ENCODE measurements at regions not wholly inside any gene's neighbourhood (a gene's known extent, or its start where the extent isn't known, plus 50 kb on each side); places are given as distances from the start of the nearest gene placed in this dataset.

DNA sequence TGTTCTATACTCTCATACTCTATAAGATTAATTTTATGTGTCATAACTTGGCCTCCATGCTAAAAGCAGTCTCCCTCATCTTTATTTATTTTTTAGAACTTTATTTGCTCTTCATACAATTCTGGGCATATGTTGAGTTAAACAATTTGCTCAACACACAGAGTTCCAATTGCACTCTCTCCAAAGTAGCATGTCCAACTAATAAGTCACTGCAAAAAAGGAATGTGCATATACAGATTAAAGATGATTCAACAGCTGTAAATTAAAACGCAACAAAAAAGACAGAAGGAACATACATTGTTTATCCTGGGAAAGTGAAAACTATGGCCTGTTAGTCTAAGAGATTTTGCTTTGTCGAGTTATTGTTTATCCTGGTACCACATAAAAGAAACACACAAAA, 277.7 kb upstream of the ACVR2A start:
- no peaks in the 10 kb centered on the region for H3K27me3 Mint-ChIP-seq (ENCODE audit: unreplicated experiment)
- DNase-seq (ENCODE audit: extremely low spot score, unreplicated experiment) = no peak
- TF ChIP-seq CTCF (IDR thresholded peaks at IDR 0.05) = no peak

DNA sequence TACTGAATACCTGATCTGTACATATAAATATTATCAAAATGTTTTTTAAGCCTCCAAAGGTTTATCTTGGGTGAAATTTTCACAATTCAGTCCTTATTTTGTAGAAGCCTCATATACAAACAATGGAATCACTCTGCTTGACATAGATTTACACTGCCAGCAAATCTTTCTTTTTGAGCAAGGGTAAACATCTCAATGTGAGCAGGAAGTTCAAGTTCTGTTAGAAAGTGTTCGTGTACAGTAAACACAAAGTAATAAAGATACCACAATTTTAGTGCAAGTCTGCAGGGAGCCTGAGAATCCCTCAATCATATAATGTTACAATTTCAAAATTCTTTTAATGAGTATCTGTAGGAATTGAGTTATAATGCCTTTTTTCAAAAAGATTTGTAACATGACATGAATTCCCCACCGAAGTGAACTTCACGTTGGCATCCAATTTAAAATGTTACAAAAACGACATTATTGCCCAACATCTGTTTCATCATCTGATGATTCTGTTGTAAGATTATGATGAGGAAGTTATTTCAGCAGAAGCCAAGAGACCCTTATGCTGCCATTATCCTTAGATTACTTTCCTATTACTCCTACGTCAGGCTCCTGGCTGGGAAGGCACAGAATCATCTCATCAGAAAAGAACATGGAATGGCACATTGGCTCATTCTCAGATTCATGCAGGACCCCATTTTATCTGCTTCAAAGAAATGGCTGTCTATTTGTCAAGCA, 283.9 kb upstream of the ACVR2A start:
- Mint-ChIP-seq H3K27ac (ENCODE audit: unreplicated experiment) (no peak overlapping the region), H3K4me1 (ENCODE audit: unreplicated experiment) (no peaks in the 10 kb centered on the region), H3K27me3 (ENCODE audit: unreplicated experiment) (no peaks in the 10 kb centered on the region), H3K9me3 (ENCODE audit: unreplicated experiment) (no peaks in the 10 kb centered on the region), H3K36me3 (ENCODE audit: unreplicated experiment) (no peaks in the 10 kb centered on the region), H3K4me3 (ENCODE audit: unreplicated experiment) (no peak overlapping the region)
- TF ChIP-seq CTCF (IDR thresholded peaks at IDR 0.05) = no peak
- DNase-seq (ENCODE audit: extremely low spot score, unreplicated experiment) = no peak

More for the DNA sequence above, 277.7 kb upstream of the ACVR2A start:
- no peaks in the 10 kb centered on the region for H3K36me3 Mint-ChIP-seq (ENCODE audit: unreplicated experiment)
- no peaks in the 10 kb centered on the region for H3K4me1 Mint-ChIP-seq (ENCODE audit: unreplicated experiment)
- no peak overlapping the region for H3K4me3 Mint-ChIP-seq (ENCODE audit: unreplicated experiment)
- H3K27ac Mint-ChIP-seq (ENCODE audit: unreplicated experiment) = no peak overlapping the region
- H3K9me3 Mint-ChIP-seq (ENCODE audit: unreplicated experiment) = peaks cover 4% of the 10 kb centered on the region

- Mint-ChIP-seq H3K4me1 (ENCODE audit: unreplicated experiment) (no peaks in the 10 kb centered on the region), H3K27ac (ENCODE audit: unreplicated experiment) (no peak overlapping the region), H3K4me3 (ENCODE audit: unreplicated experiment) (no peak overlapping the region), H3K9me3 (ENCODE audit: unreplicated experiment) (no peaks in the 10 kb centered on the region), H3K27me3 (ENCODE audit: unreplicated experiment) (no peaks in the 10 kb centered on the region), H3K36me3 (ENCODE audit: unreplicated experiment) (no peaks in the 10 kb centered on the region)
- no peak for TF ChIP-seq CTCF (IDR thresholded peaks at IDR 0.05)
- DNase-seq (ENCODE audit: extremely low spot score, unreplicated experiment) = no peak
Observed at GRCh38 chr2:147559070-147559725, 285.6 kb upstream of the ACVR2A start.

DNA sequence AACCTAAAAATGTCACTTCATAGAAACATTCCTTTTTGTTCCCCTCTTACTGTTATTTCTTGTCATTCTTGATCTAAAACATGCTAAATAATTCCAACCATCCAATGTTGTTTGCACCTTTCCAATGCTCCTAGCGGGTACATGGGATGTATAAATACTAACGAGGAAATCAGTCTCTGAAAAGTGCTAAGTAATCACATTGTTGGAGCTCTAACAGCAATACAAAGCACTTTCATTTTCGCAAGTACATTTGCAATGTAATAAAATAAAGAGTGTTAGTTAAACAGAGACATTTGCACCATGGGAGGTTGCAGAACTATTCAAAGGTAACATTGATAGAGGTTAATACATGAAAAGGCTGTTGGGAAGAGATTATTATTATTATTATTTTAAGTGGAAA, 286.2 kb upstream of the ACVR2A start:
- no peak overlapping the region for H3K4me3 Mint-ChIP-seq (ENCODE audit: unreplicated experiment)

More for the DNA sequence above, 286.2 kb upstream of the ACVR2A start:
- DNase-seq (ENCODE audit: extremely low spot score, unreplicated experiment) = no peak
- no peaks in the 10 kb centered on the region for H3K9me3 Mint-ChIP-seq (ENCODE audit: unreplicated experiment)
- H3K36me3 Mint-ChIP-seq (ENCODE audit: unreplicated experiment) = no peaks in the 10 kb centered on the region
- TF ChIP-seq CTCF (IDR thresholded peaks at IDR 0.05) = no peak
- H3K27ac Mint-ChIP-seq (ENCODE audit: unreplicated experiment) = no peak overlapping the region
- no peaks in the 10 kb centered on the region for H3K27me3 Mint-ChIP-seq (ENCODE audit: unreplicated experiment)
- H3K4me1 Mint-ChIP-seq (ENCODE audit: unreplicated experiment) = no peaks in the 10 kb centered on the region

Measured in osteocyte (in vitro differentiated cells).